Neutrophil (primary cell): ENCODE measurements at regions not wholly inside any gene's neighbourhood (a gene's known extent, or its start where the extent isn't known, plus 50 kb on each side); places are given as distances from the start of the nearest gene placed in this dataset.
A peak's percentile ranks its signal among the peaks of the same experiment; 100 is the strongest.
"Not testable (repeated sequence)": the region's sequence is repeated elsewhere in the genome, so short reads cannot be mapped to it uniquely, and the experiment has no call there.

Experiments
- H3K27ac ChIP-seq: fragments of 200-600 bp; sonication (generic); 2 replicates; pipeline ENCODE4 v1.5.1; 2016; ENCODE audit warnings: mild to moderate bottlenecking, moderate library complexity
- H3K27me3 ChIP-seq: fragments of 200-600 bp; sonication (generic); 2 replicates; pipeline ENCODE4 v1.6.0; 2016; ENCODE audit warnings: mild to moderate bottlenecking
- H3K36me3 ChIP-seq: fragments of 200-600 bp; sonication (generic); 2 replicates; pipeline ENCODE4 v1.5.1; 2017
- H3K4me1 ChIP-seq, 2 experiments: fragments of 200-600 bp in 1 of 2; sonication (generic) in 1 of 2; 1 replicate in 1 of 2; 2 replicates in 1 of 2; pipeline versions ENCODE4 v1.5.1 to v1.6.1; 2013 to 2016; ENCODE audit warnings: low read depth in 1 of 2, low read length in 1 of 2, mild to moderate bottlenecking in 1 of 2, moderate library complexity in 1 of 2; ENCODE audit not compliant: control insufficient read depth in 1 of 2, insufficient read depth in 1 of 2
- H3K4me3 ChIP-seq, 2 experiments: fragments of 200-600 bp in 1 of 2; sonication (generic) in 1 of 2; 1 replicate in 1 of 2; 2 replicates in 1 of 2; pipeline ENCODE4 v1.5.1; 2013 to 2016; ENCODE audit warnings: low read depth in 1 of 2, low read length in 1 of 2, mild to moderate bottlenecking in 1 of 2, moderate library complexity in 1 of 2
- H3K9me3 ChIP-seq: fragments of 200-600 bp; sonication (generic); 2 replicates; pipeline ENCODE4 v1.5.1; 2016
- TF ChIP-seq, protein P1 (sequence below): fragments of 200-600 bp; sonication (generic); IDR thresholded peaks from 2 replicates; pipeline ENCODE4 v1.5.1; 2016; ENCODE audit warnings: antibody characterized with exemption

DNA sequence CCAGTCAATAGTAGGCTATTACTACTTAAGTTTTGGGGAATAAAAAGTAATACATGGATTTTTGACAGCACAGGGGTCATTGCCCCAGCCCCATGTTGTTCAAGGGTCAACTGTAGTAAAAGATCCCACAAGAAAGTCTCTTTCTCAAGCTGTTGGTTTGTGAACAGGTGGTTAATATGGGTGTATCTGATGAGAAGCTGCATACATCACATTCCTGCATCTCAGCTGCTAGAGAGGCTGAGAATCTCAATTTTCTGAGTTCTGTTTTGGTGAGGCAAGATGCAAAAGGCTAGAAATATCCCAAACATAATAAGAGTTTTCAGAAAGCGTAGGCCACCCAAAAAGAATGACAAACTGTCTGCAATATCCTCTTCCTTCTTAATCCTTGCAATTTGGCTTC, 76.8 kb upstream of the DAPK1 start:
- Histone ChIP-seq H3K9me3 (peaks cover 33% of the 10 kb centered on the region), H3K4me3 (no peak overlapping the region), H3K27me3 (no peaks in the 10 kb centered on the region), H3K27ac (no peak overlapping the region), H3K4me1 (peaks cover 5 to 11% of the 10 kb centered on the region in 2 experiments), H3K36me3 (no peaks in the 10 kb centered on the region)
- TF ChIP-seq, protein P1, sequence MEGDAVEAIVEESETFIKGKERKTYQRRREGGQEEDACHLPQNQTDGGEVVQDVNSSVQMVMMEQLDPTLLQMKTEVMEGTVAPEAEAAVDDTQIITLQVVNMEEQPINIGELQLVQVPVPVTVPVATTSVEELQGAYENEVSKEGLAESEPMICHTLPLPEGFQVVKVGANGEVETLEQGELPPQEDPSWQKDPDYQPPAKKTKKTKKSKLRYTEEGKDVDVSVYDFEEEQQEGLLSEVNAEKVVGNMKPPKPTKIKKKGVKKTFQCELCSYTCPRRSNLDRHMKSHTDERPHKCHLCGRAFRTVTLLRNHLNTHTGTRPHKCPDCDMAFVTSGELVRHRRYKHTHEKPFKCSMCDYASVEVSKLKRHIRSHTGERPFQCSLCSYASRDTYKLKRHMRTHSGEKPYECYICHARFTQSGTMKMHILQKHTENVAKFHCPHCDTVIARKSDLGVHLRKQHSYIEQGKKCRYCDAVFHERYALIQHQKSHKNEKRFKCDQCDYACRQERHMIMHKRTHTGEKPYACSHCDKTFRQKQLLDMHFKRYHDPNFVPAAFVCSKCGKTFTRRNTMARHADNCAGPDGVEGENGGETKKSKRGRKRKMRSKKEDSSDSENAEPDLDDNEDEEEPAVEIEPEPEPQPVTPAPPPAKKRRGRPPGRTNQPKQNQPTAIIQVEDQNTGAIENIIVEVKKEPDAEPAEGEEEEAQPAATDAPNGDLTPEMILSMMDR, result no peak

GRCh38 chr9:87421734-87422133, 75.9 kb upstream of the DAPK1 start:
- Histone ChIP-seq H3K27ac (no peak overlapping the region), H3K9me3 (peaks cover 34% of the 10 kb centered on the region)
- TF ChIP-seq, protein P1, result no peak

GRCh38 chr9:87422999-87423398, 74.7 kb upstream of the DAPK1 start:
- Histone ChIP-seq H3K36me3 (no peaks in the 10 kb centered on the region), H3K27ac (no peak overlapping the region), H3K27me3 (no peaks in the 10 kb centered on the region), H3K9me3 (peaks cover 34% of the 10 kb centered on the region), H3K4me3 (no peak overlapping the region), H3K4me1 (peaks cover 5 to 13% of the 10 kb centered on the region in 2 experiments)
- TF ChIP-seq, protein P1, result no peak

More at GRCh38 chr9:87421734-87422133, 75.9 kb upstream of the DAPK1 start:
- Histone ChIP-seq H3K36me3 (no peaks in the 10 kb centered on the region), H3K4me1 (peaks cover 5 to 13% of the 10 kb centered on the region in 2 experiments), H3K27me3 (no peaks in the 10 kb centered on the region), H3K4me3 (no peak overlapping the region)

DNA sequence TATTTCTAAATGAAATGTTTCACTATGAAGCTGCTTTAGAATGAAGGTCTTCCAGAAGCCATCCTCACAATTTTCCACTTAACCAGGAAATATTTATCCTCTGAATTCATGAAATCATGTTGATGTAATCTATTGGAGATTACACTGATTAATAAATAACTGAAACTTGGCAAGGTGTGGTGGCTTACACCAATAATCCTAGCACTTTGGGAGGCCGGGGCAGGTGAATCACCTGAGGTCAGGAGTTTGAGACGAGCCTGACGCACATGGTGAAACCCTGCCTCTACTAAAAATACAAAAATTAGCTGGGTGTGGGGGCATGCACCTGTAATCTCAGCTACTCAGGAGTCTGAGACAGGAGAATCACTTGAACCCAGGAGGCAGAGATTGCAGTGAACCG, 73.8 kb upstream of the DAPK1 start:
- H3K9me3 ChIP-seq, result peaks cover 34% of the 10 kb centered on the region
- H3K27ac ChIP-seq, H3K4me3 ChIP-seq, H3K36me3 ChIP-seq, H3K27me3 ChIP-seq: not testable (repeated sequence)
- peaks cover 5 to 13% of the 10 kb centered on the region in 2 experiments for H3K4me1 ChIP-seq

DNA sequence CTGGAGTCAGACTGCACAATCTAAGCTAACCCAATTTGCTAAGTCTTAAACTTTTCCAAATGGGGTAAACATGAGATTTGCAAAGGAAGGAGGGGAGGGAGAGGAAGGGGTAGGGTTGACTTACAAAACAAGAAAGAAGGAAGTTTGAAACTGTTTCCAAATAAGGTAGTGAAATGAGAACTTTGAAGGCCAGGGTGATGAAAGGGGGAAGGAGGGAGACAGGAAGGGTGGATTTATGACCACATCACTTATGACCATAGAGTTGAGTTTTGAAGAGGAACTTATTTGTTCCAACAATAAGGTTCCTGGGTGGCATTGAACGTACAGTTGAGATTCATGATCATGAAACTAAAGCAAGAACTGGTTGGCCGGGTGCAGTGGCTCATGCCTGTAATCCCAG, 72.5 kb upstream of the DAPK1 start:
- Histone ChIP-seq H3K27ac (peak overlapping the region; percentile 71), H3K36me3 (no peaks in the 10 kb centered on the region), H3K4me3 (no peak overlapping the region), H3K9me3 (peaks cover 34% of the 10 kb centered on the region), H3K4me1 (peaks cover 5 to 13% of the 10 kb centered on the region in 2 experiments), H3K27me3 (no peaks in the 10 kb centered on the region)
- TF ChIP-seq, protein P1, result no peak

DNA sequence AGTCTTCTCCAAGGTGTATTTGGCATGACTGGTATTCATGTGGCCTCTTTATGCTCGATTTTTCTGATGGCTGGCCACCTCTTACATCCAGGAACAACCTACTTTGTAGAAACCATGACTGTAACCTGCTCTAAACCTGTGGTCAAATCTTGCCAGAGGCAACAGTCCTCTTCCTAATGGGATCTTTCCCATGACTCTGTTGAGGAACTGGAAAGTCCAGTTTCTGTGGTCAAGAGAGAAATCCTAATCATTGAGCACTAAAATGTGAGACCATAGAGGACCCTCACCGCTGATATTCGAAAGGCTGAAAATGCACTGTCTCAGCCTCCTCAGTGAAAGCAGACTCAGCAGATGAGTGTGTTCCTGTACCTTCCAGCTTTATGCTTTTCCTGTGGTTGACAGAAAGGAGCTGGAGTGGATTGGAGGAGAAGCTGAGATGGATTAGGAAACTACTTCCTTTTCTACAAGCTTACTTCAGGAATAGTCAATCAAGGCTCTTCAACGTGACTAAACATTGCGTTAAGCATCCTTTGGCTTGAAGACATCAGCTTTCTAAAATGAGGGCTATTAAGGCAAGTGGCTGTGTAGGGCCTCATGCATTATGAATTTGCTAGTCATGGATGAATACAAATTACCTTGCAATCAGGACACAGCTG, 69.7 kb upstream of the DAPK1 start:
- Histone ChIP-seq H3K27ac (no peak overlapping the region), H3K9me3 (peaks cover 27% of the 10 kb centered on the region), H3K36me3 (no peaks in the 10 kb centered on the region), H3K27me3 (no peaks in the 10 kb centered on the region), H3K4me3 (no peak overlapping the region), H3K4me1 (peaks cover 5 to 13% of the 10 kb centered on the region in 2 experiments)
- TF ChIP-seq, protein P1, result no peak
